GM12873 (cell line): ENCODE measurements at regions not wholly inside any gene's neighbourhood (a gene's known extent, or its start where the extent isn't known, plus 50 kb on each side); places are given as distances from the start of the nearest gene placed in this dataset.

Experiments used
- TF ChIP-seq, protein P1 (sequence below): IDR thresholded peaks from 2 replicates; pipeline ENCODE4 v1.5.1; 2012; ENCODE audit warnings: low read depth, mild to moderate bottlenecking, moderate library complexity, low read length, control low read depth; ENCODE audit not compliant: insufficient read depth; ENCODE audit errors: missing control alignments

DNA sequence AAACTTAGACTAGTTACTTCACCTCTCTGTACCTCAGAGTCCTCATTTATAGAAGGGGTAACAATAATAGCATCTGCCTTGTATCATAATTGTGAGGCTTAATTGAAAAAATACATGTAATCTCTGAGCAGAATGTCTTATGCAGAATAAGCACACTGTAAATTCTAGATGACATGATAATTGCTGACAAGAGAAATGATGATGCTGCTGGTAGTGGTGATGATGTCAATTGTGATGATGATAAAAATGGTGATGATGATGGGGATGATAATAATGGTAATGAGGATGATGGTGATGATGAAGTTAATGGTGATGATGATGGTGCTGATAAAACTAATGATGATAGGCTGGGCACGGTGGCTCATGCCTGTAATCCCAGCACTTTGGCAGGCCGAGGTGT lies 346.1 kb upstream of the CDH4 start:
- TF ChIP-seq, protein P1, sequence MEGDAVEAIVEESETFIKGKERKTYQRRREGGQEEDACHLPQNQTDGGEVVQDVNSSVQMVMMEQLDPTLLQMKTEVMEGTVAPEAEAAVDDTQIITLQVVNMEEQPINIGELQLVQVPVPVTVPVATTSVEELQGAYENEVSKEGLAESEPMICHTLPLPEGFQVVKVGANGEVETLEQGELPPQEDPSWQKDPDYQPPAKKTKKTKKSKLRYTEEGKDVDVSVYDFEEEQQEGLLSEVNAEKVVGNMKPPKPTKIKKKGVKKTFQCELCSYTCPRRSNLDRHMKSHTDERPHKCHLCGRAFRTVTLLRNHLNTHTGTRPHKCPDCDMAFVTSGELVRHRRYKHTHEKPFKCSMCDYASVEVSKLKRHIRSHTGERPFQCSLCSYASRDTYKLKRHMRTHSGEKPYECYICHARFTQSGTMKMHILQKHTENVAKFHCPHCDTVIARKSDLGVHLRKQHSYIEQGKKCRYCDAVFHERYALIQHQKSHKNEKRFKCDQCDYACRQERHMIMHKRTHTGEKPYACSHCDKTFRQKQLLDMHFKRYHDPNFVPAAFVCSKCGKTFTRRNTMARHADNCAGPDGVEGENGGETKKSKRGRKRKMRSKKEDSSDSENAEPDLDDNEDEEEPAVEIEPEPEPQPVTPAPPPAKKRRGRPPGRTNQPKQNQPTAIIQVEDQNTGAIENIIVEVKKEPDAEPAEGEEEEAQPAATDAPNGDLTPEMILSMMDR, result no peak

DNA sequence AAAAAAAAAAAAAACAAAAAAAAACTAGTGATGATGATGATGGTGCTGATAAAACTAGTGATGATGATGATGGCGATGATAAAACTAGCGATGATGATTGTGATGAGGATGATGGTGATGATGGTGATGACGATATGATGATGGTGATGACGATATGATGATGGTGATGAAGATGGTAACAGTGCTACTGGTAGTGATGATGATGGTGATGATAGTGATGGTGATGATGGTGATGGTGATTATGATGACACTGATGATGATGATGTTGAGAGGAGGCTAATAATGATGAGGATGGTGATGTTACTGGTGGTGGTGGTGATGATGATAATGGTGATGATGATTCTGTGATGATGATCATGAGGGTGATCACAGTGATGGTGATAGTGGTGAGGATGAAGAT lies 345.5 kb upstream of the CDH4 start:
- TF ChIP-seq, protein P1, result no peak

DNA sequence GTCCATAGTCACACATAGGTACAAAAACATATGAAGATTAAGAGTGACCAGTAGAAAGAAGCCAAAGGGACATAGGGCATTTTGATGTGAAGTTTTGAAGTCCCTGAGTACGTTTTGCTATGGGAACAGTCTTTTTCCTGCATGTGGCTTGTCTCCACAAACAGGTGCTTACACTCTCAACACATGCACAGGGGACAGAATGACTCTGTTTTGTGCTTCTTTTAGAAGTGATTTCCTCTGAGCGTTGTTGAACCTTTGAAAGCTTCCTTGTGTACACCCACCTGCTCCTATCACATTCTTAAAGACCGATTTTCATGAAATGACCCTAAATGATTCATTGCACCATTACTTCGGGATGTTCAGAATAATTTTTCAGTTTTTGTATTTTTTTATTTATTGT lies 338.8 kb upstream of the CDH4 start:
- TF ChIP-seq, protein P1, result no peak

DNA sequence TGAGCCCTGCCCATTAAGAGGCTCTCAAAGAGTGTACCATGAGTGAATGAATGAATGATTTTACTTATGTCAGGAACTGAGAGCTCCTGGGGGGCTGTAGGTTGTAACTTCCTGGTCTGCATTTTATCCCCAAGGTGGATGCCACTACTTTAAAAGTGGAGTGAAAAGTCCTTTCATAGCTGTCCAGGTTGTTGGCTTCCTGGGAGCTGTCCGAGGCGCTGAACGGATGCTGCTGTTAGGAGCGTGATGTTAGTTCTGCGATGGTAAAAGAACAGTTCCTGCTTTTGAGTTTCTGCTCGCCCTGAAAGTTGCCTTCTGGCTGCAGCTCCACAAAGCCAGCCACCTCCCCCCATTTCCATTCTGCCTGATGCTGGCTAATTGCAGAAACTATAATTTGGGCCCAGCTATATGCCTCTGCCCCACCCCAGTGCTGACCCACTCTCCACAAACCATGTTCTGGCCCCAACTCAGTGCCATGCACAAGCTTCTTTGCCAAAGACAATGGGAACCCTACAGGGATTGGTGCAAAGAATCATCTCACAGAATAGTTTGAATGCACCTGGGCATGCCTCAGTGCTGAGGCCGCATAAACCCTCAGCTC lies 330.9 kb upstream of the CDH4 start:
- TF ChIP-seq, protein P1, result no peak

DNA sequence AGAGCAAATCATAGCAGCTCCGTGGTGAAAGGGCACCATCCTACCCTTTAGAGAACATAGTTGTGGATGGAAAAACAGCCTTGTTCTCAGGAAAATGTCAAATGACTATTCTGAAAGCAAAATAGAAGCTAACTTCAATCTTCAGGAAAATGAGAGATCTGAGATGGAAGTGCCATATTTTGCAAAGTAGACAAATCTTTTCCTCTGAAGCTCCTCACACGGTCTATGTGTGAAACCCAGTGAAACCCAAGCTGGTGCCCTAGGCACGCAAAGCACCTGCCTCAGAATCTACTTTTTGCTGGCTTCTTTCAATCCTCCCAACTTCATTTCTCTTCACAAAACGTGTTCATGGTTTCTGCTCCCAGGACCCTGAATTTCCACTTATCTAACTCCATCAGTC lies 325.2 kb upstream of the CDH4 start:
- TF ChIP-seq, protein P1, result no peak

DNA sequence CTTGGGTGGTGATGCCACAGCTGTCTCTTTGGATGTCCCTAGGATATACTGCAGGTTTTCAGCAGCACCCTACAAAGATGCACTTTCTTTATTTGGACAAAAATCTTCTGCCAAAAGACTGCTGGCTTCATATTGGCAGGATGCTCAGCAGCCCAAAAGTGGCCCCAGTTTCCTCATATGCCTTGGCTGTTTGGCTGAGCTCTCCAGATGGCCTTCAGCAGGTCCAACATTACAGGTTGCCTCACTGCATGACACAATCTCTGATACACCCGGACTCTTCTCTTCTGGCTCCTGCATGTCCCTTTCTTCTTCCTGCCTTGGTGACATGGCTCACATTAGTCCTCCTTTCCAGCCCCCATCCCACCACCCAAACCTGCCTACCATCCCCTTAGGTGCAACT lies 323.7 kb upstream of the CDH4 start:
- TF ChIP-seq, protein P1, result no peak

DNA sequence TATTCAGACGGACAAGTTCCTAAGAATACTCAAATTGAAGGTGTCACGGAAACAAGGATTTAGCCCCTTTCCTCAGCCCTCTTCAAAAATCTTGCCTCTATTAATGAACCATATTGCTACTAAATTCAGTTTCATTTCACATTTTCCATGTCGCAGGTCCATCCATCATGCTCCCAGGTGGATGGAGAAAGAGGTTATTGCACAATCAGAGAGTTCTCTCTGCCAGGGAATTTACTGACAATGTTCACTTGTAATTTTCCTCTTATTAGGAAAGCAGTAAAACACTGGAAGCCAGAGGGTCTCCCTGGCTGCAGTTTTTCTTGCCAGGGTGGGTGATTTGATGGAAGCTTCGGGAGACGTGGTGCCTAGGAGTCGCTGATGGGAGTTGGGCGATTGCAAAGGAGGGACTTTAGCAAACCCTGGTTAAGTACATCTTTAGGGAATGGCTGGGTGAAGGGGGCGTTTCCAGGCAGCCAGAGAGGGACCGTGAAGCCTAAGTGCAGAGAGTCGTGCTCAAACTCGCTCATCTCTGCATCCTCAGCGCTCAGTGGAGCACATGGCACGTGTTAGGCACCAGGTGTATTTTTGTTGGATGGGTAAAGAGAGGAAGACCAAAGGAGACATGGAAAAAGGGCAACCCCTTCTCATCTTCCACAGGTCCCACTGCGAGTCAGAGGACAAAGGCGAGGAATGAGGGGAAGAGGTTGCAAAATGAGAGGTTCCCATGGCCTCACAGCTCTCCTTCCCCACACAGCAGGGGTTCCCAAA lies 321.9 kb upstream of the CDH4 start:
- TF ChIP-seq, protein P1, result no peak
